GM12878 (cell line): ENCODE measurements at regions not wholly inside any gene's neighbourhood (a gene's known extent, or its start where the extent isn't known, plus 50 kb on each side); places are given as distances from the start of the nearest gene placed in this dataset.

Experiments
- ATAC-seq: fragments of 200-7000 bp; cut with Tn5 transposase; 3 replicates; pipeline ENCODE4 v1.9.1; 2020; ENCODE audit warnings: mild to moderate bottlenecking, moderate library complexity
- BruUV-seq: library from RNA; stranded (reverse); fragments of 400-500 nt; replicated peaks from 2 replicates; lab custom pipeline; 2021; lab: Mats Ljungman, UMichigan
- CTCF ChIA-PET: fragments of 300-600 bp; sonication (Branson Sonifier 250); formaldehyde crosslinking; extraction: SDS; loops from one replicate; lab custom pipeline; 2021; ENCODE audit warnings: inconsistent platforms; lab: Yijun Ruan, JAX
- POLR2A ChIA-PET: fragments of 350-600 bp; formaldehyde crosslinking; extraction: SDS; loops from one replicate; lab custom pipeline; 2021; ENCODE audit warnings: inconsistent platforms; lab: Charles Lee
- RAD21 ChIA-PET: fragments of 300-600 bp; sonication (Branson Sonifier 250); formaldehyde crosslinking; loops from one replicate; lab custom pipeline; 2023; ENCODE audit warnings: antibody characterized with exemption; ENCODE audit not compliant: unreplicated experiment; lab: Charles Lee
- SMC1A ChIA-PET: fragments of 300-600 bp; sonication (Branson Sonifier 250); formaldehyde crosslinking; loops from one replicate; lab custom pipeline; 2023; ENCODE audit not compliant: unreplicated experiment, uncharacterized antibody; lab: Charles Lee
- DNase-seq: peaks from one replicate; pipeline ENCODE4 v3.0.0-alpha.2; 2011; ENCODE audit warnings: low read depth, low spot score
- FAIRE-seq: peaks from 3 replicates; lab custom pipeline; 2011; peaks lifted over from hg19 to GRCh38; lab: Jason Lieb, UNC
- H2AFZ ChIP-seq: 2 replicates; pipeline ENCODE4 v1.6.0; 2011; ENCODE audit warnings: low read depth, low read length, control low read depth; ENCODE audit not compliant: control insufficient read depth
- H3K27ac ChIP-seq: 2 replicates; pipeline ENCODE4 v1.5.1; 2011; ENCODE audit warnings: control low read depth; ENCODE audit not compliant: control insufficient read depth, insufficient read depth
- H3K27me3 ChIP-seq, 2 experiments: replicated peaks in 1 of 2; 2 replicates each; pipeline versions ENCODE4 v1.6.0 to v1.6.1; 2011; ENCODE audit warnings: low read length in 1 of 2; ENCODE audit not compliant: control insufficient read depth in 2 of 2, insufficient read depth in 2 of 2
- H3K36me3 ChIP-seq, 2 experiments: 2 replicates each; pipeline ENCODE4 v1.5.1; 2011; ENCODE audit warnings: low read length in 1 of 2; ENCODE audit not compliant: control insufficient read depth in 2 of 2, insufficient read depth in 2 of 2
- H3K4me1 ChIP-seq: 2 replicates; pipeline ENCODE4 v1.6.1; 2011; ENCODE audit warnings: mild to moderate bottlenecking, low read length, moderate library complexity, mixed read lengths; ENCODE audit not compliant: control insufficient read depth, insufficient read depth
- H3K4me2 ChIP-seq: 2 replicates; pipeline ENCODE4 v1.6.0; 2011; ENCODE audit warnings: control low read depth; ENCODE audit not compliant: control insufficient read depth, insufficient read depth
- H3K4me3 ChIP-seq: fragments of 200-600 bp; sonication (generic); 2 replicates; pipeline ENCODE4 v1.5.1; 2016
- H3K79me2 ChIP-seq: 2 replicates; pipeline ENCODE4 v1.6.0; 2011; ENCODE audit warnings: low read length; ENCODE audit not compliant: control insufficient read depth, insufficient read depth
- H3K9ac ChIP-seq: 2 replicates; pipeline ENCODE4 v1.8.0; 2011; ENCODE audit warnings: low read length, control low read depth, mixed read lengths; ENCODE audit not compliant: control insufficient read depth, insufficient read depth
- H3K9me3 ChIP-seq: replicated peaks from 3 replicates; pipeline ENCODE4 v1.5.1; 2011; ENCODE audit warnings: mild to moderate bottlenecking, low read length; ENCODE audit not compliant: control insufficient read depth, insufficient read depth
- H4K20me1 ChIP-seq: 2 replicates; pipeline ENCODE4 v1.6.0; 2011; ENCODE audit not compliant: control insufficient read depth, insufficient read depth
- BCL11A ChIP-seq: IDR thresholded peaks from 2 replicates; pipeline ENCODE4 v1.6.1; 2011; ENCODE audit warnings: low read depth, low read length
- BCLAF1 ChIP-seq: fragments of 450-650 bp; IDR thresholded peaks from 2 replicates; pipeline ENCODE4 v1.6.1; 2017; ENCODE audit warnings: antibody characterized with exemption, mild to moderate bottlenecking, moderate library complexity
- BRCA1 ChIP-seq: IDR thresholded peaks from 2 replicates; pipeline ENCODE4 v1.6.1; 2011; ENCODE audit warnings: low read depth, low read length, improper control_type of control experiment
- KAT2A ChIP-seq: conservative IDR thresholded peaks from 2 replicates; pipeline ENCODE4 v1.6.1; 2011; ENCODE audit warnings: low read depth, low read length; ENCODE audit not compliant: control insufficient read depth
- RUNX3 ChIP-seq: IDR thresholded peaks from 2 replicates; pipeline ENCODE4 v1.6.1; 2012; ENCODE audit warnings: low read length, inconsistent platforms
- SUPT20H ChIP-seq: IDR thresholded peaks from 2 replicates; pipeline ENCODE4 v1.6.1; 2011; ENCODE audit warnings: low read depth, mild to moderate bottlenecking, low read length, moderate library complexity, borderline replicate concordance; ENCODE audit not compliant: control insufficient read depth
- WGBS: methylation state at CpG from one replicate; pipeline ENCODE4 v1.1.6; 2016; ENCODE audit warnings: low lambda C conversion rate; ENCODE audit not compliant: insufficient replicate concordance, insufficient coverage; ENCODE audit errors: missing lambda C conversion rate; 5-methylcytosine and 5-hydroxymethylcytosine counted together
- in situ Hi-C: fragments of 300-500 bp; cut with MboI; formaldehyde crosslinking; loops from 9 replicates; pipeline ENCODE4 v1.14.3; 2018; ENCODE audit warnings: mixed read lengths
- intact Hi-C: fragments of 100-400 bp; cut with micrococcal nuclease; formaldehyde crosslinking; loops from one replicate; pipeline ENCODE4 v1.14.2; 2022; ENCODE audit not compliant: unreplicated experiment

- SMC1A ChIA-PET: no interaction called here
- FAIRE-seq (no peak), DNase-seq (no peak), ATAC-seq (no peak)
- H3K27ac ChIP-seq: no peak overlapping the region
- WGBS: 19% methylated on average over 6 of the region's 6 CpGs
- intact Hi-C loops (no loop called here), in situ Hi-C loops (no loop called here)
- no peaks in the 10 kb centered on the region for H3K27me3 ChIP-seq
- TF ChIP-seq KAT2A (no peak), BCLAF1 (no peak), RUNX3 (no peak), BCL11A (no peak), SUPT20H (no peak), BRCA1 (no peak)
- H3K4me3 ChIP-seq: no peak overlapping the region
- no peaks in the 10 kb centered on the region for H4K20me1 ChIP-seq
- no peaks in the 10 kb centered on the region for H3K9me3 ChIP-seq
- H3K36me3 ChIP-seq: no peaks in the 10 kb centered on the region
- RAD21 ChIA-PET: no interaction called here
- no peaks in the 10 kb centered on the region for H3K4me1 ChIP-seq
- H2AFZ ChIP-seq: no peak overlapping the region
- POLR2A ChIA-PET: no interaction called here
- CTCF ChIA-PET: no interaction called here
- no peak overlapping the region for H3K4me2 ChIP-seq
- H3K79me2 ChIP-seq: no peaks in the 10 kb centered on the region
- BruUV-seq: no TSS peak
- H3K9ac ChIP-seq: no peak overlapping the region
Measured at GRCh38 chr21:20811702-20812101, 186.5 kb upstream of the NCAM2 start.
